ENCODE measurements at regions not wholly inside any gene's neighbourhood (a gene's known extent, or its start where the extent isn't known, plus 50 kb on each side); places are given as distances from the start of the nearest gene placed in this dataset.

DNA sequence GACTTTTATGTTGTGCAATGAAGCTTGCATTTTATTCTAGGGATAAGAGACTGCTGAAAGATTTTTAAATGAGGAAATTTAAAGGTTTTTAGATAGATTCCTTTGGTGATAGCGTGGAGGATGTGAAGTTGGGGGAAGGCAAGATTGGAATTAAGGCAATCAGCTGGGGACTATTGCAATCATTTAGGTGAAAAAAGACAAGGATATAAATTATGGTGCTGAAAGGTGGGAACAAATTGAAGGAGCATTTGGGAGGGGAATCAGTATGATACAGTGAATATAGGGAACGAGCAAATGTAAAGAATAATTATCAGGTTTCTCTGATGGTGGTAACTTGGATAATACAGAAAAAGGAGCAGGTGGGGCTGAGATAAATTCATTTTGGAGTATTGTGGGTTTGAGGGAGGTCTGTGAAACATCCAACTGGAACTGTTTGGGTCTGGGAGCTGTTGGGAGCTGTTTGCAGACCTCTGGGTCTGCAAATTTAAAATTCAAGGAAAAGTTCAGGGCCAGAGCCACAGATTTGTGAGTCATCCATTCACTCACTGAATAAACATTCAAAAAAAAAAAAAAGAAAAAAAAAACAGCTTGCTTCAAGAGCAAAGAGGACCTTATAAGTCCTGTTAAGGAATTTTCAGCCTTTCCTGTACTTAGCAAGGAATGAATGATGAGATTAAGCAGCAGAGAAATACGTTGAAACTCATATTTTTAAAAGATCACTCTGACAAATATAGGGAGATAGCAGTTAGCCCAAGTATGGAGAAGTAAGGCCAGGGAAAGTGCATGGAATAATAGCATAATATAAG is 257.5 kb upstream of the FN1 start:
- Histone ChIP-seq H3K27me3 (ENCODE audit: insufficient read depth) (no peaks in the 10 kb centered on the region), H3K27ac (ENCODE audit: low read depth in 2 of 2, low read length in 1 of 2) (peak overlapping the region; percentile 69 to 96; a peak in 3 of 4 replicates), H3F3A (replicated peaks; ENCODE audit: insufficient read depth) (peaks cover 41% of the 10 kb centered on the region), H3K9me2 (no peaks in the 10 kb centered on the region), H3K79me2 (ENCODE audit: insufficient read depth) (no peaks in the 10 kb centered on the region), H3K9ac (peak overlapping the region; percentile 35; the same call in 1 of the 2 replicates), H4K20me1 (ENCODE audit: insufficient read depth) (no peaks in the 10 kb centered on the region), H3K36me3 (replicated peaks in 1 of 2; ENCODE audit: control insufficient read depth in 1 of 2, insufficient read depth in 2 of 2, low read length in 1 of 2) (peaks cover 0 to 2% of the 10 kb centered on the region in 2 experiments), H3K4me1 (ENCODE audit: control insufficient read depth in 1 of 2, insufficient read depth in 2 of 2, low read depth in 1 of 2, low read length in 1 of 2) (peaks cover 0 to 35% of the 10 kb centered on the region in 2 experiments; a peak in 3 of 4 replicates), H3K9me3 (peaks cover 9% of the 10 kb centered on the region; the same call in 1 of the 2 replicates), H3K4me2 (peak overlapping the region; percentile 45; the same call in 1 of the 2 replicates), H3K4me3 (ENCODE audit: low read depth in 2 of 2, low read length in 1 of 2) (no peak overlapping the region), H2AFZ (ENCODE audit: low read depth) (no peak overlapping the region)
- DNase-seq, result no peak
- ChIA-PET POLR2A (interaction anchor here (0.6 kb wide), 1 partner anchor 59 kb away, joined by 3 read pairs; no protein-coding TSS in a partner anchor), CTCF (no interaction called here)
- 49% methylated on average over 3 of the region's 3 CpGs for WGBS (ENCODE audit: low lambda C conversion rate)
- TF ChIP-seq FOSL2 (IDR thresholded peaks at IDR 0.05; ENCODE audit: borderline replicate concordance, low read depth), result peak; percentile 92
- no peak for TF ChIP-seq SMC3 (IDR thresholded peaks at IDR 0.05; ENCODE audit: low read depth, low read length)
- TF ChIP-seq, protein P1, sequence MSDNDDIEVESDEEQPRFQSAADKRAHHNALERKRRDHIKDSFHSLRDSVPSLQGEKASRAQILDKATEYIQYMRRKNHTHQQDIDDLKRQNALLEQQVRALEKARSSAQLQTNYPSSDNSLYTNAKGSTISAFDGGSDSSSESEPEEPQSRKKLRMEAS (IDR thresholded peaks at IDR 0.05; ENCODE audit: low read depth), result peak; percentile 45; the same call in 1 of the 2 replicates
- no peak for TF ChIP-seq RAD21 (IDR thresholded peaks at IDR 0.05; ENCODE audit: low read length)
- no peak for TF ChIP-seq NRF1 (IDR thresholded peaks at IDR 0.05; ENCODE audit: low read depth, low read length)
- no peak for TF ChIP-seq RFX5 (IDR thresholded peaks at IDR 0.05; ENCODE audit: low read length)
- no peak for TF ChIP-seq RCOR1 (IDR thresholded peaks at IDR 0.05; ENCODE audit: low read length)
- TF ChIP-seq, protein P2, sequence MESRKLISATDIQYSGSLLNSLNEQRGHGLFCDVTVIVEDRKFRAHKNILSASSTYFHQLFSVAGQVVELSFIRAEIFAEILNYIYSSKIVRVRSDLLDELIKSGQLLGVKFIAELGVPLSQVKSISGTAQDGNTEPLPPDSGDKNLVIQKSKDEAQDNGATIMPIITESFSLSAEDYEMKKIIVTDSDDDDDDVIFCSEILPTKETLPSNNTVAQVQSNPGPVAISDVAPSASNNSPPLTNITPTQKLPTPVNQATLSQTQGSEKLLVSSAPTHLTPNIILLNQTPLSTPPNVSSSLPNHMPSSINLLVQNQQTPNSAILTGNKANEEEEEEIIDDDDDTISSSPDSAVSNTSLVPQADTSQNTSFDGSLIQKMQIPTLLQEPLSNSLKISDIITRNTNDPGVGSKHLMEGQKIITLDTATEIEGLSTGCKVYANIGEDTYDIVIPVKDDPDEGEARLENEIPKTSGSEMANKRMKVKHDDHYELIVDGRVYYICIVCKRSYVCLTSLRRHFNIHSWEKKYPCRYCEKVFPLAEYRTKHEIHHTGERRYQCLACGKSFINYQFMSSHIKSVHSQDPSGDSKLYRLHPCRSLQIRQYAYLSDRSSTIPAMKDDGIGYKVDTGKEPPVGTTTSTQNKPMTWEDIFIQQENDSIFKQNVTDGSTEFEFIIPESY (IDR thresholded peaks at IDR 0.05; ENCODE audit: borderline replicate concordance, low read depth), result 0 out of 2 replicates have a peak, but pooled peaks have one; percentile 55
- TF ChIP-seq FOXM1 (IDR thresholded peaks at IDR 0.05; ENCODE audit: low read depth), result peak; percentile 96
- no peak for TF ChIP-seq YY1 (IDR thresholded peaks at IDR 0.05; ENCODE audit: low read depth)
- TF ChIP-seq, protein P3, sequence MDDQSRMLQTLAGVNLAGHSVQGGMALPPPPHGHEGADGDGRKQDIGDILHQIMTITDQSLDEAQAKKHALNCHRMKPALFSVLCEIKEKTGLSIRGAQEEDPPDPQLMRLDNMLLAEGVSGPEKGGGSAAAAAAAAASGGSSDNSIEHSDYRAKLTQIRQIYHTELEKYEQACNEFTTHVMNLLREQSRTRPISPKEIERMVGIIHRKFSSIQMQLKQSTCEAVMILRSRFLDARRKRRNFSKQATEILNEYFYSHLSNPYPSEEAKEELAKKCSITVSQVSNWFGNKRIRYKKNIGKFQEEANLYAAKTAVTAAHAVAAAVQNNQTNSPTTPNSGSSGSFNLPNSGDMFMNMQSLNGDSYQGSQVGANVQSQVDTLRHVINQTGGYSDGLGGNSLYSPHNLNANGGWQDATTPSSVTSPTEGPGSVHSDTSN (IDR thresholded peaks at IDR 0.05), result peak; percentile 78
- TF ChIP-seq POLR2AphosphoS5 (IDR thresholded peaks at IDR 0.05; ENCODE audit: low read depth, low read length), result peak; percentile 65
- TF ChIP-seq MXI1 (IDR thresholded peaks at IDR 0.05; ENCODE audit: low read depth, low read length), result no peak
- TF ChIP-seq EZH2phosphoT487 (IDR thresholded peaks at IDR 0.05; ENCODE audit: borderline replicate concordance, low read depth), result no peak
- TF ChIP-seq TEAD4 (IDR thresholded peaks at IDR 0.05; ENCODE audit: borderline replicate concordance, insufficient read depth), result peak; percentile 86
- no peak for TF ChIP-seq CHD2 (IDR thresholded peaks at IDR 0.05; ENCODE audit: low read length, partially characterized antibody)
- no peak for TF ChIP-seq GABPA (IDR thresholded peaks at IDR 0.05; ENCODE audit: low read depth)
- TF ChIP-seq TCF12 (IDR thresholded peaks at IDR 0.05), result peak; percentile 93
- no peak for TF ChIP-seq MEF2A (IDR thresholded peaks at IDR 0.05; ENCODE audit: borderline replicate concordance, low read depth)
- TF ChIP-seq, protein P4, sequence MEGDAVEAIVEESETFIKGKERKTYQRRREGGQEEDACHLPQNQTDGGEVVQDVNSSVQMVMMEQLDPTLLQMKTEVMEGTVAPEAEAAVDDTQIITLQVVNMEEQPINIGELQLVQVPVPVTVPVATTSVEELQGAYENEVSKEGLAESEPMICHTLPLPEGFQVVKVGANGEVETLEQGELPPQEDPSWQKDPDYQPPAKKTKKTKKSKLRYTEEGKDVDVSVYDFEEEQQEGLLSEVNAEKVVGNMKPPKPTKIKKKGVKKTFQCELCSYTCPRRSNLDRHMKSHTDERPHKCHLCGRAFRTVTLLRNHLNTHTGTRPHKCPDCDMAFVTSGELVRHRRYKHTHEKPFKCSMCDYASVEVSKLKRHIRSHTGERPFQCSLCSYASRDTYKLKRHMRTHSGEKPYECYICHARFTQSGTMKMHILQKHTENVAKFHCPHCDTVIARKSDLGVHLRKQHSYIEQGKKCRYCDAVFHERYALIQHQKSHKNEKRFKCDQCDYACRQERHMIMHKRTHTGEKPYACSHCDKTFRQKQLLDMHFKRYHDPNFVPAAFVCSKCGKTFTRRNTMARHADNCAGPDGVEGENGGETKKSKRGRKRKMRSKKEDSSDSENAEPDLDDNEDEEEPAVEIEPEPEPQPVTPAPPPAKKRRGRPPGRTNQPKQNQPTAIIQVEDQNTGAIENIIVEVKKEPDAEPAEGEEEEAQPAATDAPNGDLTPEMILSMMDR (IDR thresholded peaks at IDR 0.05), result no peak
- TF ChIP-seq FOXJ3 (CRISPR knock-in tag; IDR thresholded peaks at IDR 0.05), result no peak
- TF ChIP-seq RXRA (IDR thresholded peaks at IDR 0.05; ENCODE audit: borderline replicate concordance, low read depth), result peak; percentile 91
- TF ChIP-seq NFIC (IDR thresholded peaks at IDR 0.05; ENCODE audit: borderline replicate concordance), result peak; percentile 80
- TF ChIP-seq, protein P5, sequence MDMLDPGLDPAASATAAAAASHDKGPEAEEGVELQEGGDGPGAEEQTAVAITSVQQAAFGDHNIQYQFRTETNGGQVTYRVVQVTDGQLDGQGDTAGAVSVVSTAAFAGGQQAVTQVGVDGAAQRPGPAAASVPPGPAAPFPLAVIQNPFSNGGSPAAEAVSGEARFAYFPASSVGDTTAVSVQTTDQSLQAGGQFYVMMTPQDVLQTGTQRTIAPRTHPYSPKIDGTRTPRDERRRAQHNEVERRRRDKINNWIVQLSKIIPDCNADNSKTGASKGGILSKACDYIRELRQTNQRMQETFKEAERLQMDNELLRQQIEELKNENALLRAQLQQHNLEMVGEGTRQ (IDR thresholded peaks at IDR 0.05; ENCODE audit: borderline replicate concordance, low read depth, low read length), result no peak
- no peak for TF ChIP-seq GATA2 (CRISPR knock-in tag; IDR thresholded peaks at IDR 0.05)
- TF ChIP-seq ELF1 (IDR thresholded peaks at IDR 0.05), result peak; percentile 34; the same call in 1 of the 2 replicates
- TF ChIP-seq, protein P6, sequence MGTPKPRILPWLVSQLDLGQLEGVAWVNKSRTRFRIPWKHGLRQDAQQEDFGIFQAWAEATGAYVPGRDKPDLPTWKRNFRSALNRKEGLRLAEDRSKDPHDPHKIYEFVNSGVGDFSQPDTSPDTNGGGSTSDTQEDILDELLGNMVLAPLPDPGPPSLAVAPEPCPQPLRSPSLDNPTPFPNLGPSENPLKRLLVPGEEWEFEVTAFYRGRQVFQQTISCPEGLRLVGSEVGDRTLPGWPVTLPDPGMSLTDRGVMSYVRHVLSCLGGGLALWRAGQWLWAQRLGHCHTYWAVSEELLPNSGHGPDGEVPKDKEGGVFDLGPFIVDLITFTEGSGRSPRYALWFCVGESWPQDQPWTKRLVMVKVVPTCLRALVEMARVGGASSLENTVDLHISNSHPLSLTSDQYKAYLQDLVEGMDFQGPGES (IDR thresholded peaks at IDR 0.05; ENCODE audit: low read depth, low read length), result no peak
- peak; percentile 92 for TF ChIP-seq JUND (IDR thresholded peaks at IDR 0.05)

Data from SK-N-SH (cell line).